Fibroblast of lung (primary cell): ENCODE measurements at regions not wholly inside any gene's neighbourhood (a gene's known extent, or its start where the extent isn't known, plus 50 kb on each side); places are given as distances from the start of the nearest gene placed in this dataset.

Source experiments
- CTCF ChIP-seq, 2 donors: IDR thresholded peaks in 1 of 2; conservative IDR thresholded peaks in 1 of 2; 1 replicate in 1 of 2; 2 replicates in 1 of 2; pipeline ENCODE4 v1.5.1; 2011 to 2012; ENCODE audit warnings: low read length in 2 of 2, control low read depth in 1 of 2, inconsistent platforms in 1 of 2, low read depth in 1 of 2, mild to moderate bottlenecking in 1 of 2
- EZH2 ChIP-seq: IDR thresholded peaks from 2 replicates; pipeline ENCODE4 v1.5.1; 2012; ENCODE audit warnings: low read length, control low read depth, mild to moderate bottlenecking; ENCODE audit errors: missing control alignments

GRCh38 chr16:59198487-59198886 lies 464.4 kb upstream of the GOT2 start:
- TF ChIP-seq EZH2: no peak
- no peak for TF ChIP-seq CTCF (conservative IDR thresholded peaks at IDR 0.05 in 1 of 2, IDR thresholded peaks at IDR 0.05 in 1 of 2; ENCODE audit: low read depth in 1 of 2, low read length in 2 of 2)
